ENCODE measurements at regions not wholly inside any gene's neighbourhood (a gene's known extent, or its start where the extent isn't known, plus 50 kb on each side); places are given as distances from the start of the nearest gene placed in this dataset.

DNA sequence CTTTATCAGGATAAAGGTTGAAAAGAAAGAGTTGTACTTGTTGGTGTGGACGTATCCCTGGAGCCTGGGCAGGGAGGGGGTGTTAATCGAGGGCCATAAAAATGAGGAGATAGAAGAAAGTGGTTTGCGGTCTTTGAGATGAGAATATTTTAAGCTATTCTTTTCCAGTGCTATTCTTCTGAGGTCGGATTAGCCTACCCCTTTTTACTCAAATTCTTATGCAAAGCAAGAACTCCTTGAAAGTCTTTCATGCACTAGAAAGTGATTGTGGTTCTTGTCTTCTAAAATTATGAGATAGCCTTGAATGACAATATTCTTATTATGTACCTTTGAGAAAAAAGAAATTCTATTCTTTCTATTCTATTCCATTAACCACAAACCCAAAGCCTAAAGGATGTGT is 201.3 kb upstream of the SEMA3C start:
- H3K36me3 Mint-ChIP-seq (ENCODE audit: insufficient read depth, unreplicated experiment) = no peaks in the 10 kb centered on the region
- H3K9me3 Mint-ChIP-seq (ENCODE audit: unreplicated experiment) = peaks cover 19% of the 10 kb centered on the region
- no TSS peak for BruUV-seq (replicated peaks)
- no peak overlapping the region for H3K4me3 ChIP-seq (ENCODE audit: low read depth, low read length)
- H3K27me3 ChIP-seq (replicated peaks; ENCODE audit: control insufficient read depth, insufficient read depth, low read length) = no peaks in the 10 kb centered on the region
- POLR2A ChIA-PET = no interaction called here
- intact Hi-C loops (cut with micrococcal nuclease; ENCODE audit: unreplicated experiment) = no loop called here
- TF ChIP-seq, protein P1, sequence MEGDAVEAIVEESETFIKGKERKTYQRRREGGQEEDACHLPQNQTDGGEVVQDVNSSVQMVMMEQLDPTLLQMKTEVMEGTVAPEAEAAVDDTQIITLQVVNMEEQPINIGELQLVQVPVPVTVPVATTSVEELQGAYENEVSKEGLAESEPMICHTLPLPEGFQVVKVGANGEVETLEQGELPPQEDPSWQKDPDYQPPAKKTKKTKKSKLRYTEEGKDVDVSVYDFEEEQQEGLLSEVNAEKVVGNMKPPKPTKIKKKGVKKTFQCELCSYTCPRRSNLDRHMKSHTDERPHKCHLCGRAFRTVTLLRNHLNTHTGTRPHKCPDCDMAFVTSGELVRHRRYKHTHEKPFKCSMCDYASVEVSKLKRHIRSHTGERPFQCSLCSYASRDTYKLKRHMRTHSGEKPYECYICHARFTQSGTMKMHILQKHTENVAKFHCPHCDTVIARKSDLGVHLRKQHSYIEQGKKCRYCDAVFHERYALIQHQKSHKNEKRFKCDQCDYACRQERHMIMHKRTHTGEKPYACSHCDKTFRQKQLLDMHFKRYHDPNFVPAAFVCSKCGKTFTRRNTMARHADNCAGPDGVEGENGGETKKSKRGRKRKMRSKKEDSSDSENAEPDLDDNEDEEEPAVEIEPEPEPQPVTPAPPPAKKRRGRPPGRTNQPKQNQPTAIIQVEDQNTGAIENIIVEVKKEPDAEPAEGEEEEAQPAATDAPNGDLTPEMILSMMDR (IDR thresholded peaks at IDR 0.05; ENCODE audit: insufficient read depth in 1 of 2, low read depth in 1 of 2, low read length in 1 of 2, severe bottlenecking in 1 of 2, unreplicated experiment in 1 of 2) = no peak
- H3K4me3 Mint-ChIP-seq (ENCODE audit: unreplicated experiment) = no peak overlapping the region
- no peaks in the 10 kb centered on the region for H3K27me3 Mint-ChIP-seq (ENCODE audit: insufficient read depth, unreplicated experiment)
- no peaks in the 10 kb centered on the region for H3K4me1 ChIP-seq
- H3K36me3 ChIP-seq (ENCODE audit: control insufficient read depth, insufficient read depth, low read length) = no peaks in the 10 kb centered on the region
- H3K4me1 Mint-ChIP-seq (ENCODE audit: low read depth, unreplicated experiment) = no peaks in the 10 kb centered on the region
- H3K27ac Mint-ChIP-seq (ENCODE audit: unreplicated experiment) = no peak overlapping the region
- DNase-seq = no peak
- H3K9me3 ChIP-seq = no peaks in the 10 kb centered on the region
- CTCF ChIA-PET = no interaction called here

DNA sequence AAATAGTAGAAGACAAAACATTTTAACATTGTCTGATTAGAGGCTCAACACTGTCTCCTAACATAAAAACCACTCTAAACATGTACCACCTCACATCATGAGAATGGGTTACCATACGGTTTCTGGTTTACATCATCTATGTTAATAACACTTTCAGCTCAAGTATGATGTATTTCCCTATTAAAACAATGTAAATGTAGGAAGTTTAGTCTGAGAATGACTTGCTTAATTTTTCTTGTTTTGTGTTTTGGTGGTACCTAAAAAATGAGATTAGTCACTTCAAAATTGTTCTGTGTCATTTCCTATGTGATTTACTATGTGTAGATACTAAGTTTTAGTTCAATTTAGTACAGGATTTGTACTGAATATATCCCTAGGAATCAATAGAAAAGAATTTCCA is 195.8 kb upstream of the SEMA3C start:
- Mint-ChIP-seq H3K36me3 (ENCODE audit: insufficient read depth, unreplicated experiment) (no peaks in the 10 kb centered on the region), H3K4me1 (ENCODE audit: low read depth, unreplicated experiment) (peaks cover 10% of the 10 kb centered on the region), H3K4me3 (ENCODE audit: unreplicated experiment) (no peak overlapping the region), H3K27ac (ENCODE audit: unreplicated experiment) (no peak overlapping the region), H3K27me3 (ENCODE audit: insufficient read depth, unreplicated experiment) (no peaks in the 10 kb centered on the region), H3K9me3 (ENCODE audit: unreplicated experiment) (peaks cover 10% of the 10 kb centered on the region)
- TF ChIP-seq, protein P1 (IDR thresholded peaks at IDR 0.05; ENCODE audit: insufficient read depth in 1 of 2, low read depth in 1 of 2, low read length in 1 of 2, severe bottlenecking in 1 of 2, unreplicated experiment in 1 of 2) = no peak
- intact Hi-C loops (cut with micrococcal nuclease; ENCODE audit: unreplicated experiment) = no loop called here
- Histone ChIP-seq H3K27me3 (replicated peaks; ENCODE audit: control insufficient read depth, insufficient read depth, low read length) (no peaks in the 10 kb centered on the region), H3K9me3 (no peaks in the 10 kb centered on the region), H3K4me3 (ENCODE audit: low read depth, low read length) (no peak overlapping the region), H3K36me3 (ENCODE audit: control insufficient read depth, insufficient read depth, low read length) (no peaks in the 10 kb centered on the region), H3K4me1 (no peaks in the 10 kb centered on the region)
- ChIA-PET CTCF (no interaction called here), POLR2A (no interaction called here)
- DNase-seq = no peak
- BruUV-seq (replicated peaks) = no TSS peak

DNA sequence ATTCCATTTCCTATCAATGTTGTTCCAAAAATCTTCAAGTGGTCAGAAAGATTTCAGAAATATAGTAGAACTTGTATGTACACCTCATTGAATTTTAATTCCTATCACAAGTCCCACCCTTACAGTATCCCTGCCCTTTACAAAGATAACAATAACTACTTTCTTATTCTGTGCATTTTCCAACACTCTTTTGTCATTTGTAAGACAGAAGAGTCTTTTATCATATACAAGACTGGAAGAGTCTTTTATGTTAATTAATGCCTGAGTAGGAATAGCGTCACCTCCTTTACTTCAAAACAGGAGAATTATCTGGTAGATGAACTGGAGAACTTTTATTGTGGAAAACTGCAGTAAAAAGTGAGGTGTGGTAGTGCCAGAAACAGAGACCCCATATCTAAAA is 193.9 kb upstream of the SEMA3C start:
- no TSS peak for BruUV-seq (replicated peaks)
- intact Hi-C loops (cut with micrococcal nuclease; ENCODE audit: unreplicated experiment) = no loop called here
- Histone ChIP-seq H3K4me1 (no peaks in the 10 kb centered on the region), H3K27me3 (replicated peaks; ENCODE audit: control insufficient read depth, insufficient read depth, low read length) (no peaks in the 10 kb centered on the region), H3K36me3 (ENCODE audit: control insufficient read depth, insufficient read depth, low read length) (no peaks in the 10 kb centered on the region), H3K9me3 (no peaks in the 10 kb centered on the region), H3K4me3 (ENCODE audit: low read depth, low read length) (no peak overlapping the region)
- CTCF ChIA-PET = no interaction called here
- no peak overlapping the region for H3K27ac Mint-ChIP-seq (ENCODE audit: unreplicated experiment)
- POLR2A ChIA-PET = no interaction called here
- peaks cover 10% of the 10 kb centered on the region for H3K4me1 Mint-ChIP-seq (ENCODE audit: low read depth, unreplicated experiment)
- no peak overlapping the region for H3K4me3 Mint-ChIP-seq (ENCODE audit: unreplicated experiment)
- no peaks in the 10 kb centered on the region for H3K36me3 Mint-ChIP-seq (ENCODE audit: insufficient read depth, unreplicated experiment)
- H3K9me3 Mint-ChIP-seq (ENCODE audit: unreplicated experiment) = peaks cover 10% of the 10 kb centered on the region
- no peak for DNase-seq
- TF ChIP-seq, protein P1 (IDR thresholded peaks at IDR 0.05; ENCODE audit: insufficient read depth in 1 of 2, low read depth in 1 of 2, low read length in 1 of 2, severe bottlenecking in 1 of 2, unreplicated experiment in 1 of 2) = no peak
- H3K27me3 Mint-ChIP-seq (ENCODE audit: insufficient read depth, unreplicated experiment) = no peaks in the 10 kb centered on the region
